OCI-LY7 (cell line): ENCODE measurements at regions not wholly inside any gene's neighbourhood (a gene's known extent, or its start where the extent isn't known, plus 50 kb on each side); places are given as distances from the start of the nearest gene placed in this dataset.

Source experiments
- EZH2phosphoT487 ChIP-seq: fragments of 200-600 bp; sonication (generic); IDR thresholded peaks from 2 replicates; pipeline ENCODE4 v1.6.1; 2018; ENCODE audit warnings: low read depth, borderline replicate concordance, mild to moderate bottlenecking, mixed run types, antibody characterized with exemption, low read length, moderate library complexity, mixed read lengths
- TF ChIP-seq, protein P1 (sequence below): fragments of 200-600 bp; sonication (generic); conservative IDR thresholded peaks from 2 replicates; pipeline ENCODE4 v1.5.1; 2014; ENCODE audit warnings: mild to moderate bottlenecking, antibody characterized with exemption, low read length, moderate library complexity, mixed read lengths

DNA sequence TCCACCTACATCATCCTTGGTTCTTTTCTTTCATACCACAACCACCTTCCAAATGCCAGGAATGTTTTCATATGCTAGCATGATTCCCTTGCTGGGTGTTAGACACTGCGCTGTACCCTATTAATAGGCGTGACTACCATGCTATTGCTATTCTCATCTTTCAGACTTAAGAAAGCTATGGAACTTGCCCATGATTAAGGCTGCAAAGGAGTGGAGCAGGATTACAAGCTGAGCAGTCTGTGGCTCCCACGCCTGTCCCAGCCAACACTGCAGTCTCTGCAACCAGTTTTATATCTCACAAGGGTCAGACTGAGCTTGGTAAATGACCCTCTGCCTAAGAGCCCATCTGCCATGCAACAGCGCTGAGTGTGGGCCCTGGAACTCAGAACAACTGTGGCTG is 285.7 kb upstream of the POU3F3 start:
- TF ChIP-seq, protein P1, sequence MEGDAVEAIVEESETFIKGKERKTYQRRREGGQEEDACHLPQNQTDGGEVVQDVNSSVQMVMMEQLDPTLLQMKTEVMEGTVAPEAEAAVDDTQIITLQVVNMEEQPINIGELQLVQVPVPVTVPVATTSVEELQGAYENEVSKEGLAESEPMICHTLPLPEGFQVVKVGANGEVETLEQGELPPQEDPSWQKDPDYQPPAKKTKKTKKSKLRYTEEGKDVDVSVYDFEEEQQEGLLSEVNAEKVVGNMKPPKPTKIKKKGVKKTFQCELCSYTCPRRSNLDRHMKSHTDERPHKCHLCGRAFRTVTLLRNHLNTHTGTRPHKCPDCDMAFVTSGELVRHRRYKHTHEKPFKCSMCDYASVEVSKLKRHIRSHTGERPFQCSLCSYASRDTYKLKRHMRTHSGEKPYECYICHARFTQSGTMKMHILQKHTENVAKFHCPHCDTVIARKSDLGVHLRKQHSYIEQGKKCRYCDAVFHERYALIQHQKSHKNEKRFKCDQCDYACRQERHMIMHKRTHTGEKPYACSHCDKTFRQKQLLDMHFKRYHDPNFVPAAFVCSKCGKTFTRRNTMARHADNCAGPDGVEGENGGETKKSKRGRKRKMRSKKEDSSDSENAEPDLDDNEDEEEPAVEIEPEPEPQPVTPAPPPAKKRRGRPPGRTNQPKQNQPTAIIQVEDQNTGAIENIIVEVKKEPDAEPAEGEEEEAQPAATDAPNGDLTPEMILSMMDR = no peak
- no peak for TF ChIP-seq EZH2phosphoT487
